SK-N-SH treated with all-trans-retinoic acid at 6 μM for 48 hours (cell line): ENCODE measurements at regions not wholly inside any gene's neighbourhood (a gene's known extent, or its start where the extent isn't known, plus 50 kb on each side); places are given as distances from the start of the nearest gene placed in this dataset.
A peak's percentile ranks its signal among the peaks of the same experiment; 100 is the strongest.

Experiments used
- ATAC-seq: fragments of 200-7000 bp; cut with Tn5 transposase; 3 replicates; pipeline ENCODE4 v1.9.1; 2020; ENCODE audit warnings: mild to moderate bottlenecking, moderate library complexity
- ARNTL ChIP-seq: fragments of 450-650 bp; formaldehyde crosslinking; IDR thresholded peaks from 2 replicates; pipeline ENCODE4 v1.5.0; 2020; ENCODE audit warnings: low read depth, mild to moderate bottlenecking, moderate library complexity, borderline replicate concordance
- BACH2 ChIP-seq: fragments of 250-450 bp; sonication (Bioruptor Pico); IDR thresholded peaks from 2 replicates; pipeline ENCODE4 v1.9.0; 2021; ENCODE audit warnings: mild to moderate bottlenecking, borderline replicate concordance
- CREB5 ChIP-seq: fragments of 250-450 bp; sonication (Bioruptor Pico); IDR thresholded peaks from 2 replicates; pipeline ENCODE4 v1.5.1; 2020; ENCODE audit warnings: low read depth, mild to moderate bottlenecking, moderate library complexity
- CSDC2 ChIP-seq: fragments of 250-450 bp; sonication (Bioruptor Pico); IDR thresholded peaks from 2 replicates; pipeline ENCODE4 v1.5.0; 2020; ENCODE audit warnings: mild to moderate bottlenecking, moderate library complexity
- CSRNP3 ChIP-seq: fragments of 250-450 bp; sonication (Bioruptor Pico); IDR thresholded peaks from 2 replicates; pipeline ENCODE4 v1.5.1; 2021; ENCODE audit warnings: mild to moderate bottlenecking, moderate library complexity
- ESRRG ChIP-seq: fragments of 250-450 bp; sonication (Bioruptor Pico); IDR thresholded peaks from 2 replicates; pipeline ENCODE4 v1.6.1; 2021; ENCODE audit warnings: mild to moderate bottlenecking
- GLIS3 ChIP-seq: fragments of 250-450 bp; sonication (Bioruptor Pico); IDR thresholded peaks from 2 replicates; pipeline ENCODE4 v1.5.0; 2020; ENCODE audit warnings: mild to moderate bottlenecking, moderate library complexity
- ISL1 ChIP-seq: fragments of 250-450 bp; sonication (Bioruptor Pico); IDR thresholded peaks from 2 replicates; pipeline ENCODE4 v2.1.2; 2022; ENCODE audit warnings: mild to moderate bottlenecking, moderate library complexity
- OSR1 ChIP-seq: fragments of 250-450 bp; sonication (Bioruptor Pico); IDR thresholded peaks from 2 replicates; pipeline ENCODE4 v1.8.0; 2022; ENCODE audit warnings: moderate library complexity, mild to moderate bottlenecking, inconsistent platforms
- POU6F1 ChIP-seq: fragments of 250-450 bp; sonication (Bioruptor Pico); IDR thresholded peaks from 2 replicates; pipeline ENCODE4 v1.8.0; 2021; ENCODE audit warnings: low read depth, mild to moderate bottlenecking, moderate library complexity, borderline replicate concordance
- PPARA ChIP-seq: fragments of 250-450 bp; sonication (Bioruptor Pico); IDR thresholded peaks from 2 replicates; pipeline ENCODE4 v1.5.0; 2020; ENCODE audit warnings: mild to moderate bottlenecking, borderline replicate concordance
- RARB ChIP-seq: fragments of 250-450 bp; sonication (Bioruptor Pico); IDR thresholded peaks from 2 replicates; pipeline ENCODE4 v1.8.0; 2021; ENCODE audit warnings: mild to moderate bottlenecking, moderate library complexity
- SNAI2 ChIP-seq: fragments of 250-450 bp; sonication (Bioruptor Pico); IDR thresholded peaks from 2 replicates; pipeline ENCODE4 v1.5.0; 2020; ENCODE audit warnings: mild to moderate bottlenecking, moderate library complexity
- TCF4 ChIP-seq: fragments of 250-450 bp; sonication (Bioruptor Pico); IDR thresholded peaks from 2 replicates; pipeline ENCODE4 v1.8.0; 2021; ENCODE audit warnings: mild to moderate bottlenecking, moderate library complexity, borderline replicate concordance
- TOX ChIP-seq: fragments of 250-450 bp; sonication (Bioruptor Pico); IDR thresholded peaks from 2 replicates; pipeline ENCODE4 v1.8.0; 2021; ENCODE audit warnings: mild to moderate bottlenecking, moderate library complexity, borderline replicate concordance
- TSHZ2 ChIP-seq: fragments of 250-450 bp; sonication (Bioruptor Pico); IDR thresholded peaks from 2 replicates; pipeline ENCODE4 v1.5.0; 2020; ENCODE audit warnings: mild to moderate bottlenecking, moderate library complexity
- ZC3H10 ChIP-seq: fragments of 250-450 bp; sonication (Bioruptor Pico); IDR thresholded peaks from 2 replicates; pipeline ENCODE4 v1.5.1; 2021; ENCODE audit warnings: mild to moderate bottlenecking, moderate library complexity
- ZFP3 ChIP-seq: fragments of 250-450 bp; sonication (Bioruptor Pico); IDR thresholded peaks from 2 replicates; pipeline ENCODE4 v1.5.0; 2020; ENCODE audit warnings: mild to moderate bottlenecking, moderate library complexity
- ZNF565 ChIP-seq: fragments of 450-650 bp; formaldehyde crosslinking; conservative IDR thresholded peaks from 2 replicates; pipeline ENCODE4 v1.5.0; 2020; ENCODE audit warnings: low read depth, mild to moderate bottlenecking, moderate library complexity
- ZNF70 ChIP-seq: fragments of 450-650 bp; formaldehyde crosslinking; IDR thresholded peaks from 2 replicates; pipeline ENCODE4 v1.5.0; 2020; ENCODE audit warnings: mild to moderate bottlenecking, moderate library complexity
- ZNF8 ChIP-seq: fragments of 450-650 bp; formaldehyde crosslinking; IDR thresholded peaks from 2 replicates; pipeline ENCODE4 v1.5.0; 2020; ENCODE audit warnings: mild to moderate bottlenecking, moderate library complexity

- no peak for TF ChIP-seq TSHZ2 (CRISPR knock-in tag)
- TF ChIP-seq OSR1 (CRISPR knock-in tag), result no peak
- no peak for TF ChIP-seq TOX
- TF ChIP-seq GLIS3, result no peak
- TF ChIP-seq CREB5 (CRISPR knock-in tag), result no peak
- TF ChIP-seq TCF4 (CRISPR knock-in tag), result no peak
- TF ChIP-seq CSDC2, result no peak
- TF ChIP-seq SNAI2 (CRISPR knock-in tag), result no peak
Observed at GRCh38 chr3:11091088-11091590, 63.2 kb upstream of the HRH1 start (continued).

GRCh38 chr3:11091791-11092190 lies 62.5 kb upstream of the HRH1 start:
- TF ChIP-seq ARNTL (CRISPR knock-in tag) (no peak), RARB (CRISPR knock-in tag) (no peak), TOX (no peak), PPARA (CRISPR knock-in tag) (no peak), TCF4 (CRISPR knock-in tag) (no peak)
- ATAC-seq, result no peak

GRCh38 chr3:11093823-11094340 lies 60.4 kb upstream of the HRH1 start:
- ATAC-seq, result no peak
- TF ChIP-seq TCF4 (CRISPR knock-in tag) (no peak), TSHZ2 (CRISPR knock-in tag) (no peak), ZNF8 (CRISPR knock-in tag) (no peak), ISL1 (CRISPR knock-in tag) (no peak), TOX (no peak), PPARA (CRISPR knock-in tag) (no peak), ZNF70 (CRISPR knock-in tag) (no peak), ZNF565 (CRISPR knock-in tag) (no peak), POU6F1 (CRISPR knock-in tag) (no peak), ARNTL (CRISPR knock-in tag) (no peak)

GRCh38 chr3:11095932-11096265 lies 58.4 kb upstream of the HRH1 start:
- TF ChIP-seq ARNTL (CRISPR knock-in tag) (no peak), ZC3H10 (CRISPR knock-in tag) (no peak), ZNF565 (CRISPR knock-in tag) (no peak), ZFP3 (CRISPR knock-in tag) (no peak), ESRRG (CRISPR knock-in tag) (no peak), BACH2 (CRISPR knock-in tag) (no peak), PPARA (CRISPR knock-in tag) (no peak), RARB (CRISPR knock-in tag) (no peak), SNAI2 (CRISPR knock-in tag) (no peak), ZNF70 (CRISPR knock-in tag) (no peak), CSRNP3 (CRISPR knock-in tag) (no peak)
- peak; percentile 36 for ATAC-seq
